MM.1S (cell line): ENCODE measurements at regions not wholly inside any gene's neighbourhood (a gene's known extent, or its start where the extent isn't known, plus 50 kb on each side); places are given as distances from the start of the nearest gene placed in this dataset.

Source experiments
- CTCF ChIP-seq: fragments of 300-600 bp; sonication (generic); IDR thresholded peaks from 2 replicates; pipeline ENCODE4 v1.5.1; 2016; ENCODE audit warnings: antibody characterized with exemption, low read length, mixed read lengths
- EZH2 ChIP-seq: fragments of 300-600 bp; sonication (generic); optimal IDR thresholded peaks from 2 replicates; pipeline ENCODE3; 2017; ENCODE audit warnings: low read depth, mild to moderate bottlenecking, antibody characterized with exemption, low read length, mixed read lengths
- EZH2phosphoT487 ChIP-seq: fragments of 300-600 bp; sonication (generic); IDR thresholded peaks from 2 replicates; pipeline ENCODE4 v1.6.1; 2018; ENCODE audit warnings: antibody characterized with exemption, low read length

- no peak for TF ChIP-seq EZH2
- TF ChIP-seq CTCF = no peak
- TF ChIP-seq EZH2phosphoT487 = no peak
Observed at GRCh38 chr12:126554625-126555024, 1489.4 kb downstream of the AACS start.
